Mucosa of rectum (tissue), 2 donors: ENCODE measurements at regions not wholly inside any gene's neighbourhood (a gene's known extent, or its start where the extent isn't known, plus 50 kb on each side); places are given as distances from the start of the nearest gene placed in this dataset.

Experiments
- H3K27ac ChIP-seq, 2 donors: one replicate each; pipeline ENCODE4 v1.7.0; 2013; ENCODE audit warnings: inconsistent platforms in 2 of 2, low read depth in 2 of 2, low read length in 2 of 2
- H3K27me3 ChIP-seq, 2 donors: one replicate each; pipeline ENCODE4 v1.7.0; 2013; ENCODE audit warnings: low read length in 2 of 2; ENCODE audit not compliant: control insufficient read depth in 2 of 2, insufficient read depth in 2 of 2
- H3K36me3 ChIP-seq, 2 donors: one replicate each; pipeline ENCODE4 v1.7.0; 2013; ENCODE audit warnings: low read length in 2 of 2; ENCODE audit not compliant: control insufficient read depth in 2 of 2, insufficient read depth in 2 of 2
- H3K4me1 ChIP-seq, 2 donors: one replicate each; pipeline ENCODE4 v1.7.0; 2013; ENCODE audit warnings: low read length in 2 of 2, mild to moderate bottlenecking in 1 of 2; ENCODE audit not compliant: control insufficient read depth in 2 of 2, insufficient read depth in 2 of 2
- H3K4me3 ChIP-seq, 2 donors: one replicate each; pipeline ENCODE4 v1.7.0; 2013; ENCODE audit warnings: low read length in 2 of 2
- H3K9ac ChIP-seq, 2 donors: one replicate each; pipeline ENCODE4 v1.7.0; 2013; ENCODE audit warnings: low read length in 2 of 2, low read depth in 1 of 2, mild to moderate bottlenecking in 1 of 2
- H3K9me3 ChIP-seq, 2 donors: one replicate each; pipeline ENCODE4 v1.7.0; 2013; ENCODE audit warnings: low read length in 2 of 2; ENCODE audit not compliant: control insufficient read depth in 2 of 2
- donor health status: healthy.
- donor health status: Normal muscosa, but diverticular disease.

DNA sequence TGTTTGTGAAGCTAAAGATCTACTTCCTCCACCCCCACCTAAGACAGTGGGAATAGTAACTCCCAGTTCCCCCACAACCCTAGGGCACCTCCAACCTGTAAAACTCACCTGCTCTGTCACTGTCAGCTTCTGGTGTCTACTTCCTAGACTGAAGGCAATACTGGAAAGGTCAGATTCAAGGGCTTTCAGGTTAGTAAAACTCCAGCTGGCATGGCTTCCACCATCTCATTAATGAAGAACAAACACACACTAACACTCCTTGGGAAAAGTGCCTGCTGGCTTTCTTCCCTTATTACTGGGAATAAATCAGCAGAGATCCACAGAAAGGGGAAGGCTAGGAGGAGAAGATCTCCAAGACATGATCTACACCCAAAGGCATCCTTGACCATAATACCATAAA is 109.9 kb downstream of the TMEM174 start:
- peaks cover 11 to 18% of the 10 kb centered on the region in 2 donors for H3K27me3 ChIP-seq
- H3K27ac ChIP-seq, result no peak overlapping the region

DNA sequence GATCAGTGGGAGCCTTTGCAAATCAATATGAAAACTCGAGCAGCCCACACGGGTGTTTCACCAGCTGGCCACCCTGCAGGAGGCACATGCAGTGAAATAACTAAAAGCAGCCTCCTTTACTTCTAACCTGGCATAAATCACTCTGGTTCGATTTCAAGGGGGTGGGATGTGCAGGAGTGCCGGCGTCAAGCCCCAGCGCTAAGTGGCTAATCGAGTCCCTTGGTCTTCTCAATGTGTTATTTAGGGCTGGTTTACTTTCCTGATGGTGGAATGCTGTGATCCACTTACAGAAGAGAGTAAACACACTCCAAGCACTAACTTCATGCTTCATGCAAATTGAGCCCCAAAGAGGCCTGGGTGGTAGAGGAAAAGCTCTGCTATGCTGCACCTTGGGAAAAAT is 109.4 kb downstream of the TMEM174 start:
- Histone ChIP-seq H3K9ac (no peak overlapping the region), H3K27me3 (peaks cover 11 to 18% of the 10 kb centered on the region in 2 donors), H3K4me3 (no peak overlapping the region), H3K9me3 (no peaks in the 10 kb centered on the region), H3K36me3 (no peaks in the 10 kb centered on the region), H3K4me1 (no peaks in the 10 kb centered on the region), H3K27ac (no peak overlapping the region)

More for the DNA sequence above, 109.9 kb downstream of the TMEM174 start:
- no peaks in the 10 kb centered on the region for H3K4me1 ChIP-seq
- no peaks in the 10 kb centered on the region for H3K36me3 ChIP-seq
- no peak overlapping the region for H3K9ac ChIP-seq
- H3K9me3 ChIP-seq, result no peaks in the 10 kb centered on the region
- H3K4me3 ChIP-seq, result no peak overlapping the region

DNA sequence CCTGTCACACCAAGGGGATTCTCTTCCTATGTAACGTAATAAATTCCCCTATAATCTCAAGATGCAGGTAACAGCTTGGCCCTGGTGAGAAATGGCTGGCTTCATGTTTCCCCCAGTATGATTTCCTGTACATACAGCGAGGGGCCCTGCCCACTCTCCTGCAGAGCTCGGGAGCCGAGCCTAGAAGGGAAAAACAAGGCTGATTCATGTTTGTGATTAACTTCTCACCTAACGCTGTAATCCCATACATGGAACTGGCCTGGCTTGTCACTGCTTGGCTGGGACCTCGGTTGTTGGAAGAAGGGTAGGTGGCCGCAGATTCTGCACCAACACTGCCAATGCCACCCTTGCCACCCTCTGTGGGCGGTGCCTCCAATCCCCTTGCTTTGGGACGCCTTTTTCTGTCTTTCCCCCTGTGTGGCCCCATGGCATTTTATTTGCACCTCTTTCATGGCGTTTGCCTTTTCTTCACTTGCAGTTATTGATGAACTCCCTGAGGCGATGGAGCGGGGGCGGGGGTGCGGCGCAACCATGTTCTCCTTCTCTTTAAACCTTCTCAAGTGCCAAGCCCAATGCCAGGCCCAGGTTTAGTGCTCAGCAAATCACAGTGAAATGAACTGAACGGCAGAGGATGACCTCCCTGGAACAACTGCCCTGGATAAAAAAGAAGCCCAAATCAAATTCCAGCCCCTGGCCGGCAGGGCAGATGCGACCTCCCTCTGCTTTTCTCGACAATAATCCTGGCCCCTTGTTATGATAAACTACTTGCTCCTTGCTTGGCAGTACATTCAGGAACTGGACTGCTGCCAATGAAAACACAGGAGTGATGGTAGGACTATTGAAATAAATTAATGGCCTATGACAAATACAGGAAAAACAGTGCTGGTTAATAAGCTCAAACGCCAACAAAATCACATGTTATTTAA is 108.1 kb downstream of the TMEM174 start:
- no peaks in the 10 kb centered on the region for H3K4me1 ChIP-seq
- H3K36me3 ChIP-seq, result no peaks in the 10 kb centered on the region
- no peak overlapping the region for H3K4me3 ChIP-seq
- H3K27me3 ChIP-seq, result peaks cover 11 to 17% of the 10 kb centered on the region in 2 donors
- no peak overlapping the region for H3K9ac ChIP-seq
- H3K9me3 ChIP-seq, result no peaks in the 10 kb centered on the region
- no peak overlapping the region for H3K27ac ChIP-seq

DNA sequence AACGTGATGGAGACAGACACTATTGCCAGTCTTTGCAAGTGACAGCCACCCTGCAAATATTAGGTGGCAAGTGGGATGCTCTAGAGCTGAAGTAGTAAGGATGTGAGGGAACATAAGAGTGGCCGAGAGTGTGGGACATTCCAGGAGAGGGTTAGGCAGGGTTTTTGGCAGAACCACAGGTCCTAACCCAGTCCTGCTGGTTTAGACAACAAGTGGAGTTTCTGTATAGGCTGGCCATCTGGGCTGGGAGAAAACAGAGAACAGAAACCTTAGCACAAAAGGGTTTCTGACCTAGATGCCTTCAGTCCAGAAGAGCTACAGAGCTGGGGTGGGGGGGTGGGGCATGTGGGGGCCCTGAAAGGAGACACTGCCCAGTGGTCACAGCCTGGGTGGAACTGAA is 107.4 kb downstream of the TMEM174 start:
- Histone ChIP-seq H3K27ac (no peak overlapping the region), H3K36me3 (no peaks in the 10 kb centered on the region), H3K4me3 (no peak overlapping the region), H3K27me3 (peaks cover 11 to 14% of the 10 kb centered on the region in 2 donors), H3K9me3 (no peaks in the 10 kb centered on the region), H3K9ac (no peak overlapping the region), H3K4me1 (no peaks in the 10 kb centered on the region)

DNA sequence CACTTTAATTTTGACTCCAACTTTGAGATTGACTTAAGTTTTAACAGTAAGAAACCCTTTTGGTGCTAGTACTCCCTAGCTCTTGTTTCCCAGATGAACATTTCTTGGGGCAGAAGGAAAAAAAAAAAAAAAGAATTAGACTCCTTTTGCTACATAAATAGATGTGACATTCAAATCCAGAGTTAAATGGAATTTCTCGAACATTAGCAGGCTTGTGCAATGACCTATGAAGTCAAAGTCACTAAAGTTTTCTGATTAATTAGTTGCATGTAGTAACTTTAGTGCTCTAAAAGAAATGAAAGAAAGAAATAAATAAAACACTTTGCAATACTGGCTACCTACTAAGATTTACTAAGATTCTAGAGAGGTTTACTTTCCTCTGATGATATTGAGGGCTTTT is 106.8 kb downstream of the TMEM174 start:
- Histone ChIP-seq H3K9me3 (no peaks in the 10 kb centered on the region), H3K9ac (no peak overlapping the region), H3K27me3 (peaks cover 11 to 12% of the 10 kb centered on the region in 2 donors), H3K4me3 (no peak overlapping the region), H3K36me3 (no peaks in the 10 kb centered on the region), H3K4me1 (no peaks in the 10 kb centered on the region), H3K27ac (no peak overlapping the region)

DNA sequence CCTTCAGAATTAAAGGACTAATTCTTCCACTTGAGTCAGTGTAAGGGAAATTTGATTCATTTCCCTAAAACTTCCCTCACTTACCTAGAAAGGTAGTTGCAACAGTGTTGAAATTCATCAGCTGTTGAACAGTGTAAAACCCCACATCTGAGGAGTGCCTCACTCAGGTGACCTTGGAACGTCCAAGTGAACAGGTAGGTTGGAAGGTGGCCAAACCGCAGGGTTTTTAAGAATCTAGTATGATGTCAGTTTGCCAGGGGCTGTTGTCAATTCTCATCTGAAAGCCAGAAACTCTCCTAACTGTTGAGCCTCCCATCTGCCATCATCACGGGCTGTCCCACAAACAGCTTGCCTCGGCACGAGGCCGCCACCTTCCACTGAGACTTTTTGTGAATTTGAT is 105.7 kb downstream of the TMEM174 start:
- Histone ChIP-seq H3K9ac (no peak overlapping the region), H3K4me3 (no peak overlapping the region), H3K36me3 (no peaks in the 10 kb centered on the region), H3K9me3 (no peaks in the 10 kb centered on the region), H3K27me3 (peaks cover 11 to 15% of the 10 kb centered on the region in 2 donors), H3K4me1 (no peaks in the 10 kb centered on the region), H3K27ac (no peak overlapping the region)

DNA sequence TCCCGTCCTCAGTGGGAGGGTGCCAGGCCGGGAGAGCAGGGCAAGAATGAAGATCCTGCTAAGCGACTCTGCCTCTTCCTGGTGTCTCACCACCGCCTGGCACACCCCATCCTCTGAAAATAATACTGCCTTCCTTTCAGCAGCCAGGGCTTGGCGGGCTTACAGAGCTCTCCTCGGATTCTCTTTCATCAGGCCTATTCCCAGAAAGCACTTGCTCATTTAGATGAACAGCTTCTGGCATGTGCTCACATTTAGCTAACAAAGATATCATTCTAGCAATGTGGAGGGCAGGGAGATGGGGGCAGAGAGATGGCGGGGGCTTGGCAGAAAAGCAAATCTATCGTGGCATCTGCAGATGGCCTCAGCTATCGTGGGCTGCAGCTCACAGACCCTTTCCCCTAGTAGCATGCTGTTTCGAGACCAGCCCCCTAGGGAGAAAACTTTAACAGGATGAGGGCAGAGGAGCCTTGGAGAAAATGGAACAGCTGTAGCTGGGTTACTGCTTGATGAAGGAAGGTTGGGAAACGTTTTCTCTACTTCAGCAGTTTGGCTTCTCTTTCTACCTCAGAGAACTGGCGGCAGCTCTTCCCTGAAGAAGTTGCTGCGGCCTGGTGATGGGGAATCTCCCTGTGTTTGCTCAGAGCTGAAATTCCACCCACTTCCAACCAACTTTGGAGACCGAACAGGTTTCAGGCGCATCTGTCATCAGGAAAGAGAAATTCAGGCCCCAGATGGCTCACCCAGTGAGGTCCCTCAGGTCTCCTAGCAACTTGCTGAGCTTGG is 102.1 kb downstream of the TMEM174 start:
- H3K36me3 ChIP-seq, result no peaks in the 10 kb centered on the region
- H3K4me3 ChIP-seq, result no peak overlapping the region
- H3K27me3 ChIP-seq, result peaks cover 1 to 10% of the 10 kb centered on the region in 2 donors
- no peaks in the 10 kb centered on the region for H3K4me1 ChIP-seq
- H3K27ac ChIP-seq, result no peak overlapping the region
- no peak overlapping the region for H3K9ac ChIP-seq
- H3K9me3 ChIP-seq, result no peaks in the 10 kb centered on the region

DNA sequence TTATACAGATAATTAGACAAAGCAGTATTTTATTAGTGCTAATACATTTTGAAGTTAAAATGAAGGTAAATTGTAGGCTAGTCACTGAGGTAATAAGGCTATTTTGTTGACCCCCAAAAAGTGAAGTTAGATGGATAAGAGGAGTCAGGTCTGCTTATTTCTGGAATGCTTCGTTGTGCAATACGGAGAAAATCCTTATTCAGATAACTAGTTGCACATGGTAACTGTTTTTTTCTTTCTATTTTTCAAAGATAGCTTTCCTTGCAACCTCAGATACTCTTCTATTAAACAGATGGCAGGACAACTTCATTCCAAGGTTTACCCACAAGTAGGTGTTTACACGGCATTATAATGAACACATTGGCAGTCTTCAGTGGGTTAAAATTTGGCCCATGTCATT is 101.1 kb downstream of the TMEM174 start:
- Histone ChIP-seq H3K27ac (no peak overlapping the region), H3K4me1 (no peaks in the 10 kb centered on the region), H3K27me3 (peaks cover 0 to 13% of the 10 kb centered on the region in 2 donors), H3K4me3 (no peak overlapping the region), H3K36me3 (no peaks in the 10 kb centered on the region), H3K9me3 (no peaks in the 10 kb centered on the region), H3K9ac (no peak overlapping the region)

DNA sequence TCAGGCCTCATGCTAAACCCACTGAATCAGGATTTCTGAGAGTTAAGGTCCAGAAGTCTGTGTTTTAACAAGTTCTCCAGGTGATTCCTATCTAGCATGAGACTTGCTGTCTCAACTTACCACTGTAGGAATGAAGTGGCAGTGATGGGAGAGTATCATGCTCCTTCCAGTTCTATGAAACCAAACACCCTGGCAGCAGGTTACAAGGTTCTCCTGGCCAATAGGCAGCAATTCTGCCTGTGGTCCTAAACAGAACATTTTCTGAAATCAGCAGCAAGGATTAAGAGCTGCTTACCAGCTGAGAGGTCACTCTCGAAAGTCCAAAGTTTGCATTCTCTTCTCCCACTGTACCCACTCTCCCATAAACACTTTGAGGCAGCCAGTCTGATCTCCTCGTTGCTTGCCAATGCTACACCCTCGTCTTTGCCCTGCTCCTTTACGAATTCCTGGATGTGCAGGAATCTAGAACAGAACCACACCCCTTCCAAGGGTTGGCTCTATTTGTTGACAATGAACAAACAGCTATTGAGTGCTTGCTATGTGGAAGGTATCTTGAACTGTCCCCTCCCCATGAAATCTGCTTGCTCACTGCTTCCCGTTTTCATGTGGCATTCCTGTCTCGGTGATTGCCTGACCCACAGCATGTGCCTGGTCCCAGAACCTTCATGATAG is 100.5 kb downstream of the TMEM174 start:
- H3K27me3 ChIP-seq, result peaks cover 0 to 13% of the 10 kb centered on the region in 2 donors
- H3K9ac ChIP-seq, result no peak overlapping the region
- H3K4me1 ChIP-seq, result no peaks in the 10 kb centered on the region
- no peak overlapping the region for H3K27ac ChIP-seq
- no peaks in the 10 kb centered on the region for H3K9me3 ChIP-seq
- no peak overlapping the region for H3K4me3 ChIP-seq
- no peaks in the 10 kb centered on the region for H3K36me3 ChIP-seq

DNA sequence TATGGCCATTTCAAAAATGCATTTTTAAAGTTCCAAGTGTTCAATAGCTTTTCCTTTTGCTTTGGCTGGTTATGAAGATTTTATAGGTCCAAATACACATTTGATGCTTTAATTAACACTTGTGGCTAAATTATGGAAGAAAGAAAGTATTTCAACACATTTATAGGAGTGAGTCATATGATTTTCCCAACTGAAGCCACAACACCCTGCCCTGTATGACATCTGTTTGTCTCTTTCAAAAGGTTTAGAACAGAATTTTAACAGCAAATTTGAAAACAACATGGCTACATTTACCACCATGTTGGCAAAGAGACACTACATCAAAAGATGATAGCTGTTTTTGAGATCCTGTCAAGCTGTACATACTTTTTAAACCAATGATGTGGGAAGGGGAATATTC is 99.4 kb downstream of the TMEM174 start:
- Histone ChIP-seq H3K27me3 (peaks cover 0 to 10% of the 10 kb centered on the region in 2 donors), H3K36me3 (no peaks in the 10 kb centered on the region), H3K27ac (no peak overlapping the region)

More for the DNA sequence above, 99.4 kb downstream of the TMEM174 start:
- no peaks in the 10 kb centered on the region for H3K9me3 ChIP-seq
- H3K4me1 ChIP-seq, result no peaks in the 10 kb centered on the region
- no peak overlapping the region for H3K9ac ChIP-seq
- no peak overlapping the region for H3K4me3 ChIP-seq
